Endothelial cell of umbilical vein (primary cell): ENCODE measurements at regions not wholly inside any gene's neighbourhood (a gene's known extent, or its start where the extent isn't known, plus 50 kb on each side); places are given as distances from the start of the nearest gene placed in this dataset.

Experiments used
- BruUV-seq: library from RNA; stranded (reverse); fragments of 400-500 nt; replicated peaks from 2 replicates; lab custom pipeline; 2021; lab: Mats Ljungman, UMichigan
- CTCF ChIA-PET: fragments of 300-600, 350-600 bp; sonication (Branson Sonifier 250); formaldehyde crosslinking; loops from one replicate; lab custom pipeline; 2021; ENCODE audit warnings: antibody characterized with exemption, inconsistent platforms; lab: Charles Lee
- POLR2A ChIA-PET: fragments of 300-600, 350-600 bp; sonication (Branson Sonifier 250); formaldehyde crosslinking; loops from one replicate; lab custom pipeline; 2021; ENCODE audit warnings: antibody characterized with exemption, inconsistent platforms; lab: Charles Lee
- DNase-seq: peaks from one replicate; pipeline ENCODE4 v3.0.0-alpha.2; 2011; ENCODE audit warnings: low read depth, low spot score
- FAIRE-seq: peaks from 2 replicates; lab custom pipeline; 2011; peaks lifted over from hg19 to GRCh38; lab: Jason Lieb, UNC
- H2AFZ ChIP-seq: 2 replicates; pipeline ENCODE4 v1.6.0; 2012; ENCODE audit warnings: low read depth, low read length, control low read depth, inconsistent platforms
- H3K27ac ChIP-seq: 2 replicates; pipeline ENCODE4 v1.5.1; 2011; ENCODE audit warnings: low read depth, mild to moderate bottlenecking, control low read depth, low read length, moderate library complexity; ENCODE audit not compliant: insufficient read depth
- H3K27me3 ChIP-seq, 2 experiments: 2 replicates each; pipeline versions ENCODE4 v1.6.0 to v1.6.1; 2011; ENCODE audit warnings: low read length in 2 of 2, mixed read lengths in 1 of 2; ENCODE audit not compliant: control insufficient read depth in 2 of 2, insufficient read depth in 2 of 2
- H3K36me3 ChIP-seq, 2 experiments: 2 replicates in 1 of 2; 3 replicates in 1 of 2; pipeline ENCODE4 v1.5.1; 2011; ENCODE audit warnings: low read length in 2 of 2, mild to moderate bottlenecking in 1 of 2, moderate library complexity in 1 of 2; ENCODE audit not compliant: control insufficient read depth in 2 of 2, insufficient read depth in 2 of 2; ENCODE audit errors: extremely low read depth in 1 of 2
- H3K4me1 ChIP-seq: 3 replicates; pipeline ENCODE4 v1.5.1; 2011; ENCODE audit warnings: mild to moderate bottlenecking, low read length; ENCODE audit not compliant: control insufficient read depth, insufficient read depth; ENCODE audit errors: extremely low read depth
- H3K4me2 ChIP-seq: 2 replicates; pipeline ENCODE4 v1.6.1; 2011; ENCODE audit warnings: low read length, control low read depth, mixed read lengths; ENCODE audit not compliant: insufficient read depth
- H3K4me3 ChIP-seq, 3 experiments: fragments of 200-600 bp in 1 of 3; sonication (generic), shearing (Covaris generic) in 1 of 3; replicated peaks in 1 of 3; 2 replicates each; pipeline ENCODE4 v1.5.1; 2011 to 2016; ENCODE audit warnings: control low read depth in 3 of 3, low read length in 3 of 3, mild to moderate bottlenecking in 2 of 3, inconsistent platforms in 1 of 3, low read depth in 1 of 3, moderate library complexity in 1 of 3; ENCODE audit not compliant: insufficient read depth in 1 of 3
- H3K79me2 ChIP-seq: 2 replicates; pipeline ENCODE4 v1.6.0; 2012; ENCODE audit warnings: low read length, inconsistent platforms; ENCODE audit not compliant: control insufficient read depth, insufficient read depth
- H3K9ac ChIP-seq: replicated peaks from 2 replicates; pipeline ENCODE3; 2011; ENCODE audit warnings: low read length, control low read depth; ENCODE audit not compliant: insufficient read depth; ENCODE audit errors: extremely low read depth
- H3K9me1 ChIP-seq: replicated peaks from 3 replicates; pipeline ENCODE4 v1.6.0; 2011; ENCODE audit warnings: mild to moderate bottlenecking, low read length; ENCODE audit not compliant: control insufficient read depth, insufficient read depth; ENCODE audit errors: extremely low read depth
- H3K9me3 ChIP-seq: replicated peaks from 2 replicates; pipeline ENCODE4 v1.5.1; 2012; ENCODE audit warnings: low read length, inconsistent platforms; ENCODE audit not compliant: control insufficient read depth, insufficient read depth
- H4K20me1 ChIP-seq: replicated peaks from 2 replicates; pipeline ENCODE3; 2011; ENCODE audit warnings: mild to moderate bottlenecking, low read length; ENCODE audit not compliant: control insufficient read depth, insufficient read depth; ENCODE audit errors: extremely low read depth
- EZH2 ChIP-seq: IDR thresholded peaks from 2 replicates; pipeline ENCODE4 v1.6.1; 2012; ENCODE audit warnings: borderline replicate concordance, low read depth, mild to moderate bottlenecking, moderate library complexity, low read length, inconsistent platforms; ENCODE audit not compliant: severe bottlenecking
- FOS ChIP-seq: IDR thresholded peaks from 2 replicates; pipeline ENCODE4 v1.6.1; 2011; ENCODE audit warnings: mild to moderate bottlenecking, low read length, moderate library complexity, borderline replicate concordance; ENCODE audit not compliant: insufficient read depth
- GATA2 ChIP-seq: IDR thresholded peaks from 2 replicates; pipeline ENCODE4 v1.7.0; 2011; ENCODE audit warnings: low read depth, mild to moderate bottlenecking, moderate library complexity, mixed read lengths, low read length; ENCODE audit not compliant: insufficient read length, insufficient read depth
- JUN ChIP-seq: IDR thresholded peaks from 2 replicates; pipeline ENCODE4 v1.6.1; 2011; ENCODE audit warnings: borderline replicate concordance, low read depth; ENCODE audit not compliant: insufficient read length, insufficient read depth
- MYC ChIP-seq: IDR thresholded peaks from one replicate; pipeline ENCODE4 v1.6.1; 2011; ENCODE audit warnings: mild to moderate bottlenecking, low read depth, low read length
- POLR2A ChIP-seq: IDR thresholded peaks from 2 replicates; pipeline ENCODE4 v1.6.1; 2012; ENCODE audit warnings: low read depth, mild to moderate bottlenecking, control low read depth, low read length
- POLR2AphosphoS5 ChIP-seq: IDR thresholded peaks from 2 replicates; pipeline ENCODE4 v1.6.1; 2012; ENCODE audit warnings: low read depth, mild to moderate bottlenecking, control low read depth, low read length, moderate library complexity; ENCODE audit not compliant: insufficient read depth
- dilution Hi-C: fragments of 300-500 bp; cut with MboI; formaldehyde crosslinking; loops from one replicate; pipeline ENCODE4 v1.15.0; 2019; ENCODE audit warnings: low sequenced_read_pairs; ENCODE audit not compliant: extremely low pct_ligation_motif_present
- intact Hi-C: fragments of 100-400 bp; cut with micrococcal nuclease; formaldehyde crosslinking; loops from one replicate; pipeline ENCODE4 v1.10.0; 2022
- TF ChIP-seq, protein P1 (sequence below), 2 donors: IDR thresholded peaks; 1 replicate in 1 of 2; 2 replicates in 1 of 2; pipeline ENCODE4 v1.5.1; 2011; ENCODE audit warnings: low read length in 2 of 2, mild to moderate bottlenecking in 2 of 2, moderate library complexity in 2 of 2, control low read depth in 1 of 2, inconsistent platforms in 1 of 2, low read depth in 1 of 2; ENCODE audit not compliant: insufficient read depth in 1 of 2; ENCODE audit errors: extremely low read depth in 1 of 2
- TF ChIP-seq, protein P2 (sequence below): IDR thresholded peaks from 2 replicates; pipeline ENCODE4 v1.6.1; 2011; ENCODE audit not compliant: insufficient read depth, insufficient read length

DNA sequence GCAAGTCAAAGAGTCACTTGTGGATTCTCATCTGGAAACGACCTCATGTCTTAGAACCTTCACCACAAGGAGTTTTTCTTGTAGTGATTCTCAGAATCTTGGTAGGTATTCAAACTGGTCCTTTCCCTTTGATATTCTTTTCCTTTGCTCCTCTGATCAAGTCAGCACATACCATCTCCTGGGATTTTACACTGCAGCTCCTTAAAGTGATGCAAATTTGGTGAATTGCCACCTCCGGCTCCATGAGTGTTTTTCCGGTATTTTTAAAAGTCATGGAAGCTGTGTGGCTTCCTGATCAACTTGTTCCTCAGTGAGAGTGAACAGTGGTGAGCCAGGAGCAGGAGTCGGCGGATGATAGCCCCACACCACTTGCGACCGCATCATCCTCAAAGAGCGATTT lies 182.1 kb upstream of the DAB1 start:
- no peaks in the 10 kb centered on the region for H4K20me1 ChIP-seq
- H3K9me1 ChIP-seq = no peaks in the 10 kb centered on the region
- H3K4me1 ChIP-seq = no peaks in the 10 kb centered on the region
- H2AFZ ChIP-seq = no peak overlapping the region
- H3K27ac ChIP-seq = no peak overlapping the region
- H3K36me3 ChIP-seq = no peaks in the 10 kb centered on the region
- CTCF ChIA-PET = no interaction called here
- no TSS peak for BruUV-seq
- TF ChIP-seq FOS = no peak
- TF ChIP-seq EZH2 = no peak
- TF ChIP-seq POLR2AphosphoS5 = no peak
- no peak for TF ChIP-seq JUN
- TF ChIP-seq GATA2 = no peak
- no peak for TF ChIP-seq POLR2A
- TF ChIP-seq, protein P1, sequence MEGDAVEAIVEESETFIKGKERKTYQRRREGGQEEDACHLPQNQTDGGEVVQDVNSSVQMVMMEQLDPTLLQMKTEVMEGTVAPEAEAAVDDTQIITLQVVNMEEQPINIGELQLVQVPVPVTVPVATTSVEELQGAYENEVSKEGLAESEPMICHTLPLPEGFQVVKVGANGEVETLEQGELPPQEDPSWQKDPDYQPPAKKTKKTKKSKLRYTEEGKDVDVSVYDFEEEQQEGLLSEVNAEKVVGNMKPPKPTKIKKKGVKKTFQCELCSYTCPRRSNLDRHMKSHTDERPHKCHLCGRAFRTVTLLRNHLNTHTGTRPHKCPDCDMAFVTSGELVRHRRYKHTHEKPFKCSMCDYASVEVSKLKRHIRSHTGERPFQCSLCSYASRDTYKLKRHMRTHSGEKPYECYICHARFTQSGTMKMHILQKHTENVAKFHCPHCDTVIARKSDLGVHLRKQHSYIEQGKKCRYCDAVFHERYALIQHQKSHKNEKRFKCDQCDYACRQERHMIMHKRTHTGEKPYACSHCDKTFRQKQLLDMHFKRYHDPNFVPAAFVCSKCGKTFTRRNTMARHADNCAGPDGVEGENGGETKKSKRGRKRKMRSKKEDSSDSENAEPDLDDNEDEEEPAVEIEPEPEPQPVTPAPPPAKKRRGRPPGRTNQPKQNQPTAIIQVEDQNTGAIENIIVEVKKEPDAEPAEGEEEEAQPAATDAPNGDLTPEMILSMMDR (IDR thresholded peaks at IDR 0.05; ENCODE audit: extremely low read depth in 1 of 2, insufficient read depth in 1 of 2, low read depth in 1 of 2, low read length in 2 of 2) = no peak
- TF ChIP-seq, protein P2, sequence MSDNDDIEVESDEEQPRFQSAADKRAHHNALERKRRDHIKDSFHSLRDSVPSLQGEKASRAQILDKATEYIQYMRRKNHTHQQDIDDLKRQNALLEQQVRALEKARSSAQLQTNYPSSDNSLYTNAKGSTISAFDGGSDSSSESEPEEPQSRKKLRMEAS = no peak
- no peak for TF ChIP-seq MYC
- no peaks in the 10 kb centered on the region for H3K79me2 ChIP-seq
- H3K4me2 ChIP-seq = no peak overlapping the region
- POLR2A ChIA-PET = no interaction called here
- H3K9me3 ChIP-seq = no peaks in the 10 kb centered on the region
- no peaks in the 10 kb centered on the region for H3K27me3 ChIP-seq
- DNase-seq (no peak), FAIRE-seq (no peak)
- H3K9ac ChIP-seq = no peak overlapping the region
- dilution Hi-C loops = no loop called here
- no peak overlapping the region for H3K4me3 ChIP-seq
- intact Hi-C loops = no loop called here
